Caco-2 (cell line): ENCODE measurements at regions not wholly inside any gene's neighbourhood (a gene's known extent, or its start where the extent isn't known, plus 50 kb on each side); places are given as distances from the start of the nearest gene placed in this dataset.

Source experiments
- BruUV-seq: library from RNA; stranded (reverse); fragments of 400-500 nt; replicated peaks from 2 replicates; lab custom pipeline; 2021; lab: Mats Ljungman, UMichigan
- CTCF ChIA-PET: fragments of 300-600 bp; sonication (Branson Sonifier 250); formaldehyde crosslinking; loops from one replicate; lab custom pipeline; 2022; ENCODE audit warnings: antibody characterized with exemption; lab: Charles Lee
- POLR2A ChIA-PET: fragments of 300-600 bp; sonication (Branson Sonifier 250); formaldehyde crosslinking; loops from one replicate; lab custom pipeline; 2022; ENCODE audit warnings: antibody characterized with exemption; lab: Charles Lee
- DNase-seq, 2 experiments: peaks; one replicate each; pipeline versions ENCODE4 v3.0.0 to v3.0.0-alpha.2; 2020 to 2022
- H3K27me3 ChIP-seq: replicated peaks from 2 replicates; pipeline ENCODE4 v1.6.0; 2011; ENCODE audit warnings: low read length; ENCODE audit not compliant: control insufficient read depth, insufficient read depth
- H3K36me3 ChIP-seq: 2 replicates; pipeline ENCODE4 v1.5.1; 2011; ENCODE audit warnings: low read length; ENCODE audit not compliant: control insufficient read depth, insufficient read depth
- H3K4me1 ChIP-seq: fragments of 250-450 bp; sonication (Bioruptor Pico); 2 replicates; pipeline ENCODE4 v1.5.1; 2020; ENCODE audit warnings: mild to moderate bottlenecking
- H3K4me3 ChIP-seq: 2 replicates; pipeline ENCODE4 v1.5.1; 2011; ENCODE audit warnings: low read depth, mild to moderate bottlenecking, control low read depth, low read length
- H3K9me3 ChIP-seq: fragments of 250-450 bp; sonication (Bioruptor Pico); 2 replicates; pipeline ENCODE4 v1.5.1; 2020; ENCODE audit warnings: mild to moderate bottlenecking, moderate library complexity
- H3K27ac Mint-ChIP-seq: one replicate; pipeline ENCODE4 v1.8.0; 2022; ENCODE audit warnings: mixed read lengths; ENCODE audit not compliant: unreplicated experiment
- H3K27me3 Mint-ChIP-seq: one replicate; pipeline ENCODE4 v1.8.0; 2022; ENCODE audit warnings: mixed read lengths; ENCODE audit not compliant: insufficient read depth, unreplicated experiment
- H3K36me3 Mint-ChIP-seq: one replicate; pipeline ENCODE4 v1.8.0; 2022; ENCODE audit warnings: mild to moderate bottlenecking, mixed read lengths; ENCODE audit not compliant: insufficient read depth, unreplicated experiment
- H3K4me1 Mint-ChIP-seq: one replicate; pipeline ENCODE4 v1.8.0; 2022; ENCODE audit warnings: low read depth, mixed read lengths; ENCODE audit not compliant: unreplicated experiment
- H3K4me3 Mint-ChIP-seq: one replicate; pipeline ENCODE4 v1.8.0; 2022; ENCODE audit warnings: mild to moderate bottlenecking, moderate library complexity, mixed read lengths; ENCODE audit not compliant: unreplicated experiment
- H3K9me3 Mint-ChIP-seq: one replicate; pipeline ENCODE4 v1.8.0; 2022; ENCODE audit warnings: mixed read lengths; ENCODE audit not compliant: unreplicated experiment
- intact Hi-C: fragments of 100-400 bp; cut with micrococcal nuclease; formaldehyde crosslinking; loops from one replicate; pipeline ENCODE4 v1.10.0; 2022; ENCODE audit not compliant: unreplicated experiment
- TF ChIP-seq, protein P1 (sequence below), 2 experiments: fragments of 200-600 bp in 1 of 2; IDR thresholded peaks; 1 replicate in 1 of 2; 2 replicates in 1 of 2; pipeline versions ENCODE4 v1.5.1 to v1.8.0; 2011 to 2022; ENCODE audit warnings: antibody characterized with exemption in 1 of 2, control low read depth in 1 of 2, inconsistent platforms in 1 of 2, low read depth in 1 of 2, low read length in 1 of 2, mild to moderate bottlenecking in 1 of 2, moderate library complexity in 1 of 2; ENCODE audit not compliant: insufficient read depth in 1 of 2, severe bottlenecking in 1 of 2, unreplicated experiment in 1 of 2

DNA sequence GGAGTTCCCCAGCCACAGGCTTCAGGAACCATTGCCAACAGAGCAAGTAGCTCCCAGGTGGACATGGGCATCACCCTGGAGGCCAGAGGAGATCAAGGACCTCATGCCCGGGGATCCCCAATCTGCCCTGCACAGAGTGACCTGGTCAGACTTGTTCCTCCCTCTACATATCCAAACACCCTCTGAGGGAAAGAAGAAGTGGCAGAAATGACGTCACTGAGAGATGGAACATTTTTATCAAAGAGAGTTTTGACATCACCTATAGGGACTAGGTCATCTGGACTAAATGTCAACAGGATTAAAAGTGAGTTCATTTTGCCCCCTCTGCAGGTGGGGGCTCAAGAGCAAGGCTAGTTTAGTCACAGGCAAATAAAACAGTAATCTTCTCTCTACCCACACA lies 273.7 kb downstream of the SKAP2 start:
- Mint-ChIP-seq H3K4me3 (no peak overlapping the region), H3K27me3 (peaks cover 32% of the 10 kb centered on the region), H3K27ac (no peak overlapping the region), H3K9me3 (no peaks in the 10 kb centered on the region), H3K36me3 (no peaks in the 10 kb centered on the region), H3K4me1 (no peaks in the 10 kb centered on the region)
- Histone ChIP-seq H3K36me3 (no peaks in the 10 kb centered on the region), H3K4me3 (no peak overlapping the region), H3K27me3 (no peaks in the 10 kb centered on the region; the same call in 1 of the 2 replicates), H3K9me3 (no peaks in the 10 kb centered on the region), H3K4me1 (no peaks in the 10 kb centered on the region)
- DNase-seq = no peak
- TF ChIP-seq, protein P1, sequence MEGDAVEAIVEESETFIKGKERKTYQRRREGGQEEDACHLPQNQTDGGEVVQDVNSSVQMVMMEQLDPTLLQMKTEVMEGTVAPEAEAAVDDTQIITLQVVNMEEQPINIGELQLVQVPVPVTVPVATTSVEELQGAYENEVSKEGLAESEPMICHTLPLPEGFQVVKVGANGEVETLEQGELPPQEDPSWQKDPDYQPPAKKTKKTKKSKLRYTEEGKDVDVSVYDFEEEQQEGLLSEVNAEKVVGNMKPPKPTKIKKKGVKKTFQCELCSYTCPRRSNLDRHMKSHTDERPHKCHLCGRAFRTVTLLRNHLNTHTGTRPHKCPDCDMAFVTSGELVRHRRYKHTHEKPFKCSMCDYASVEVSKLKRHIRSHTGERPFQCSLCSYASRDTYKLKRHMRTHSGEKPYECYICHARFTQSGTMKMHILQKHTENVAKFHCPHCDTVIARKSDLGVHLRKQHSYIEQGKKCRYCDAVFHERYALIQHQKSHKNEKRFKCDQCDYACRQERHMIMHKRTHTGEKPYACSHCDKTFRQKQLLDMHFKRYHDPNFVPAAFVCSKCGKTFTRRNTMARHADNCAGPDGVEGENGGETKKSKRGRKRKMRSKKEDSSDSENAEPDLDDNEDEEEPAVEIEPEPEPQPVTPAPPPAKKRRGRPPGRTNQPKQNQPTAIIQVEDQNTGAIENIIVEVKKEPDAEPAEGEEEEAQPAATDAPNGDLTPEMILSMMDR (IDR thresholded peaks at IDR 0.05; ENCODE audit: insufficient read depth in 1 of 2, low read depth in 1 of 2, low read length in 1 of 2, severe bottlenecking in 1 of 2, unreplicated experiment in 1 of 2) = no peak
- CTCF ChIA-PET = no interaction called here
- intact Hi-C loops = no loop called here
- POLR2A ChIA-PET = no interaction called here
- BruUV-seq = no TSS peak

DNA sequence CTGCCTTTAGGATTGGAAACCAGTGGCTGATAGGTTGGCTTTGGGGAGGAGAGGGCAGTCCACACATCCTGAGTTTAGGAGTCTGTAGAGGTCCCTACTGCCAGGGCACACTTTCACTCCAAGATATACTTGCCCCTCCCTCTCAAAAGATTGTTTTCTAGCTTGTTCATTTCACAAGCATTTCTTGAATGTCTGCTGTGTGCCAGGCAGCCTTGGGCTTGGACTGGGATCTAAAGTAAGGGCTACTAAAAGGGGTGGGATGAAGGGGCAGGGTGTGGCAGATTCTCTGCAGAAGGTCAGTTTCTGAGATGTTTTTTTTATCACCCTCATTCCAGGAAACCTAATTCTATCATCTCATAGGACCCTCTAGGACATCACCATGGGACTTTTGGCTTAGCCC lies 272.4 kb downstream of the SKAP2 start:
- H3K4me3 Mint-ChIP-seq = no peak overlapping the region
- no peak for DNase-seq
- POLR2A ChIA-PET = no interaction called here
- BruUV-seq = no TSS peak
- H3K36me3 ChIP-seq = no peaks in the 10 kb centered on the region
- CTCF ChIA-PET = no interaction called here
- no peaks in the 10 kb centered on the region for H3K4me1 Mint-ChIP-seq
- TF ChIP-seq, protein P1 (IDR thresholded peaks at IDR 0.05; ENCODE audit: insufficient read depth in 1 of 2, low read depth in 1 of 2, low read length in 1 of 2, severe bottlenecking in 1 of 2, unreplicated experiment in 1 of 2) = no peak
- no peaks in the 10 kb centered on the region for H3K9me3 ChIP-seq
- intact Hi-C loops = no loop called here
- no peaks in the 10 kb centered on the region for H3K36me3 Mint-ChIP-seq
- H3K27me3 ChIP-seq = no peaks in the 10 kb centered on the region
- no peak overlapping the region for H3K27ac Mint-ChIP-seq
- peaks cover 29% of the 10 kb centered on the region for H3K27me3 Mint-ChIP-seq
- no peaks in the 10 kb centered on the region for H3K9me3 Mint-ChIP-seq
- no peak overlapping the region for H3K4me3 ChIP-seq
- H3K4me1 ChIP-seq = no peaks in the 10 kb centered on the region

DNA sequence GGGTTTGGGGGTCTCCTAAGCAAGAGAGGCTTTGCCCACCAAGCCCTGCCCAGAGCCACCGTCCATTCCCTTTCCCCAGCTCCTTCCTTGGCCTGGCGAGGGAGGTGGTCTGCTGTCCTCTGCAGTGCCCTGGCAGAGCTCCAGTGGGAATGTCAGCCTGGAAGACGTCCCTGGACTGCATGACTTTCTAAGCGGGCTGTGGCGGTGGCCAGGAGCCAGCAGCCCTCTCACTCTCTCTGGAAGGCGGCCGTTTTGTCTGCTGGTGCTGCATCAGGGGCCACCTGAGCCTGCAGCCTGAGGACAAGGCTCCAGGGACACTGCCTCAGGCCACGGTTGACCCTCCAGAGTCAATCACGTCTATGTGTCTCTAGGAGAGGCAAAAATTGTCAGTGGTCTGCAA lies 271.0 kb downstream of the SKAP2 start:
- no peak overlapping the region for H3K4me3 ChIP-seq
- H3K27ac Mint-ChIP-seq = no peak overlapping the region
- POLR2A ChIA-PET = no interaction called here
- H3K27me3 Mint-ChIP-seq = peaks cover 30% of the 10 kb centered on the region
- BruUV-seq = no TSS peak
- TF ChIP-seq, protein P1 (IDR thresholded peaks at IDR 0.05; ENCODE audit: insufficient read depth in 1 of 2, low read depth in 1 of 2, low read length in 1 of 2, severe bottlenecking in 1 of 2, unreplicated experiment in 1 of 2) = no peak
- no peaks in the 10 kb centered on the region for H3K9me3 Mint-ChIP-seq
- no peaks in the 10 kb centered on the region for H3K9me3 ChIP-seq
- no peaks in the 10 kb centered on the region for H3K36me3 Mint-ChIP-seq
- H3K4me1 ChIP-seq = no peaks in the 10 kb centered on the region; the same call in 1 of the 2 replicates
- H3K4me3 Mint-ChIP-seq = no peak overlapping the region
- CTCF ChIA-PET = no interaction called here
- no peaks in the 10 kb centered on the region for H3K27me3 ChIP-seq
- DNase-seq = no peak
- no peaks in the 10 kb centered on the region for H3K4me1 Mint-ChIP-seq
- intact Hi-C loops = no loop called here
- H3K36me3 ChIP-seq = no peaks in the 10 kb centered on the region
